ENCODE measurements at regions not wholly inside any gene's neighbourhood (a gene's known extent, or its start where the extent isn't known, plus 50 kb on each side); places are given as distances from the start of the nearest gene placed in this dataset.

- H3K4me2 ChIP-seq (ENCODE audit: low read length): peak overlapping the region; percentile 7; the same call in 1 of the 2 replicates
- ATAC-seq (peak; percentile 47), DNase-seq (ENCODE audit: low read depth, low spot score) (no peak)
- H3K79me2 ChIP-seq (ENCODE audit: insufficient read depth, low read length): no peaks in the 10 kb centered on the region
- TF ChIP-seq SRF (IDR thresholded peaks at IDR 0.05; ENCODE audit: low read depth) (0 out of 2 replicates have a peak, but pooled peaks have one; percentile 46), SP1 (IDR thresholded peaks at IDR 0.05; ENCODE audit: low read depth) (peak; percentile 57), POLR2AphosphoS5 (IDR thresholded peaks at IDR 0.05; ENCODE audit: low read depth, low read length) (no peak), JUND (IDR thresholded peaks at IDR 0.05) (peak; percentile 70), CBX3 (IDR thresholded peaks at IDR 0.05; ENCODE audit: low read depth) (peak; percentile 32; the same call in 1 of the 2 replicates), YY1 (IDR thresholded peaks at IDR 0.05; ENCODE audit: extremely low read depth, insufficient replicate concordance, low read depth, low read length) (no peak), MAX (IDR thresholded peaks at IDR 0.05) (0 out of 2 replicates have a peak, but pooled peaks have one; percentile 19), RAD21 (IDR thresholded peaks at IDR 0.05; ENCODE audit: low read depth) (no peak), FOSL1 (IDR thresholded peaks at IDR 0.05; ENCODE audit: low read depth) (peak; percentile 83)
- no peak overlapping the region for H3K4me3 ChIP-seq (replicated peaks in 1 of 2; ENCODE audit: low read depth in 1 of 2, low read length in 2 of 2)
- no peaks in the 10 kb centered on the region for H3K27me3 ChIP-seq (ENCODE audit: insufficient read depth, low read length)
- ChIA-PET POLR2A (no interaction called here), CTCF (no interaction called here), RAD21 (ENCODE audit: low non-redundant PET in 1 of 2, low total read pairs in 2 of 2, uncharacterized antibody in 2 of 2, unreplicated experiment in 2 of 2) (no interaction called here)
- no TSS peak for BruUV-seq (replicated peaks)
- H3K36me3 ChIP-seq (ENCODE audit: control insufficient read depth in 1 of 2, insufficient read depth in 2 of 2, low read length in 2 of 2): no peaks in the 10 kb centered on the region
- no peak overlapping the region for H3K9ac ChIP-seq (ENCODE audit: low read length)
- peaks cover 11 to 17% of the 10 kb centered on the region in 2 experiments; a peak in 2 of 4 replicates for H3K4me1 ChIP-seq (ENCODE audit: control insufficient read depth in 1 of 2, insufficient read depth in 2 of 2, low read length in 2 of 2)
- no peaks in the 10 kb centered on the region for H4K20me1 ChIP-seq (ENCODE audit: insufficient read depth)
- intact Hi-C loops (cut with micrococcal nuclease): no loop called here
- H3K27ac ChIP-seq (ENCODE audit: low read depth, low read length): peak overlapping the region; percentile 52
- no peaks in the 10 kb centered on the region for H3K9me3 ChIP-seq (ENCODE audit: control insufficient read depth in 1 of 2, insufficient read depth in 1 of 2, low read depth in 1 of 2, low read length in 2 of 2)
- no peak overlapping the region for H2AFZ ChIP-seq (ENCODE audit: low read depth, low read length, poor library complexity, severe bottlenecking)
- H3K9me2 ChIP-seq (ENCODE audit: insufficient read depth): no peaks in the 10 kb centered on the region
Measured at GRCh38 chr4:97394653-97395052, 748.6 kb downstream of the STPG2 start.

GRCh38 chr4:97396097-97396496 is 747.2 kb downstream of the STPG2 start:
- BruUV-seq (replicated peaks): no TSS peak
- no peak overlapping the region for H2AFZ ChIP-seq (ENCODE audit: low read depth, low read length, poor library complexity, severe bottlenecking)
- ATAC-seq (peak; percentile 44; the same call in 1 of the 2 replicates), DNase-seq (ENCODE audit: low read depth, low spot score) (no peak)
- ChIA-PET CTCF (no interaction called here), RAD21 (ENCODE audit: low non-redundant PET in 1 of 2, low total read pairs in 2 of 2, uncharacterized antibody in 2 of 2, unreplicated experiment in 2 of 2) (no interaction called here), POLR2A (no interaction called here)
- no peaks in the 10 kb centered on the region for H3K9me3 ChIP-seq (ENCODE audit: control insufficient read depth in 1 of 2, insufficient read depth in 1 of 2, low read depth in 1 of 2, low read length in 2 of 2)
- H3K36me3 ChIP-seq (ENCODE audit: control insufficient read depth in 1 of 2, insufficient read depth in 2 of 2, low read length in 2 of 2): no peaks in the 10 kb centered on the region
- peak overlapping the region; percentile 5; the same call in 1 of the 2 replicates for H3K4me2 ChIP-seq (ENCODE audit: low read length)
- peak overlapping the region; percentile 52 for H3K27ac ChIP-seq (ENCODE audit: low read depth, low read length)
- H3K27me3 ChIP-seq (ENCODE audit: insufficient read depth, low read length): no peaks in the 10 kb centered on the region
- H3K9ac ChIP-seq (ENCODE audit: low read length): no peak overlapping the region
- TF ChIP-seq POLR2AphosphoS5 (IDR thresholded peaks at IDR 0.05; ENCODE audit: low read depth, low read length) (no peak), SRF (IDR thresholded peaks at IDR 0.05; ENCODE audit: low read depth) (no peak), EZH2 (IDR thresholded peaks at IDR 0.05) (no peak), CBX3 (IDR thresholded peaks at IDR 0.05; ENCODE audit: low read depth) (no peak), CTCF (IDR thresholded peaks at IDR 0.05 in 2 of 3, conservative IDR thresholded peaks at IDR 0.05 in 1 of 3; ENCODE audit: borderline replicate concordance in 1 of 3, insufficient read depth in 1 of 3, low read depth in 2 of 3, low read length in 2 of 3) (no peak), TCF7L2 (IDR thresholded peaks at IDR 0.05; ENCODE audit: borderline replicate concordance, extremely low read depth, insufficient read depth, insufficient read length) (no peak), FOSL1 (IDR thresholded peaks at IDR 0.05; ENCODE audit: low read depth) (no peak), JUND (IDR thresholded peaks at IDR 0.05) (no peak), ELF1 (IDR thresholded peaks at IDR 0.05; ENCODE audit: borderline replicate concordance, low read depth) (no peak), SIN3A (IDR thresholded peaks at IDR 0.05; ENCODE audit: low read depth) (no peak), POLR2A (IDR thresholded peaks at IDR 0.05; ENCODE audit: borderline replicate concordance, extremely low read depth, insufficient read depth, insufficient read length) (no peak), ATF3 (IDR thresholded peaks at IDR 0.05) (no peak)
- no peak overlapping the region for H3K4me3 ChIP-seq (replicated peaks in 1 of 2; ENCODE audit: low read depth in 1 of 2, low read length in 2 of 2)
- H3K4me1 ChIP-seq (ENCODE audit: control insufficient read depth in 1 of 2, insufficient read depth in 2 of 2, low read length in 2 of 2): peaks cover 11 to 17% of the 10 kb centered on the region in 2 experiments; a peak in 2 of 4 replicates
- intact Hi-C loops (cut with micrococcal nuclease): no loop called here
- no peaks in the 10 kb centered on the region for H3K79me2 ChIP-seq (ENCODE audit: insufficient read depth, low read length)
- no peaks in the 10 kb centered on the region for H3K9me2 ChIP-seq (ENCODE audit: insufficient read depth)
- no peaks in the 10 kb centered on the region for H4K20me1 ChIP-seq (ENCODE audit: insufficient read depth)
